HG02763 (cell line): ENCODE measurements at regions not wholly inside any gene's neighbourhood (a gene's known extent, or its start where the extent isn't known, plus 50 kb on each side); places are given as distances from the start of the nearest gene placed in this dataset.
"Not testable (repeated sequence)": the region's sequence is repeated elsewhere in the genome, so short reads cannot be mapped to it uniquely, and the experiment has no call there.

Source experiments
- ATAC-seq: cut with Tn5 transposase; IDR thresholded peaks from one replicate; pipeline ENCODE4 v1.9.1; 2021; ENCODE audit warnings: mild to moderate bottlenecking, moderate library complexity; ENCODE audit not compliant: unreplicated experiment

DNA sequence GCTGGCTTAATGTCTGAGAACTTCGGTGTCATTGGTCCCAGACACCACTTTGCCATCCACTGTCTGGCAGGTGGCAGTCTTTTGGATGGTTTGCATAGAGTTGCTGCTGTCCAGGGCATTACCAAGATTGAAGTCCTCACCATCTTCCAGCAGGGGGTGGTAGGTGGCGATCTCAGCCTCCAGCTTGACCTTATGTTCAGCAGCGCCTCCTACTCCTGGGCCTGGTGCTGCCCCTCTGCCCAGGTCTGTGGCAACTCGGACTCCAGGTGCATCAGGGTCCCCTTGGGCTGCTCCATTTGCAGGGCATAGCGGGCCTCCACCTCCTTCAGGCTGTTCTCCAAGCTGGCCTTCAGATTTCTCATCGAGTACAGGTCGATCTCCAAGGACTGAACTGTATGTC lies 573.3 kb upstream of the NCAM2 start:
- ATAC-seq = no peak

- ATAC-seq = no peak
These were observed 572.4 kb upstream of the NCAM2 start for GRCh38 chr21:20425856-20426255.

DNA sequence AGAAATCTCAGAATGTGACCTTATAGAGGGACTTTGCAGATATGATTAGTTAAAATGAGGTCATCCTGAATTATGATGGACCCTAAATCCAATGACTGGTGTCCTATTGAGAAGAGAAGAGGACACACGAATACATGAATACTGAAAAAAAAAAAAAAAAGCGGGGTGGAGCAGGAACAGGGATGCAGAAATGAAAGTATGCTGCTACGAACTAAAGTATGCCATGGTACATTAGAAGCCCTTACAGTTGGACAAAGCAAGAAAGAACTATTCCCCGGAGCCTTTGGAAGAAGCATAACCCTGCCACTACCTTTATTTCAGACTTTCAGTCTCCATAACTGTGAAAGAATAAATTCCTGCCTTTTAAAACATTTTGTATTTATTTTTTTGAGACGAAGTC lies 557.9 kb upstream of the NCAM2 start:
- no peak for ATAC-seq

DNA sequence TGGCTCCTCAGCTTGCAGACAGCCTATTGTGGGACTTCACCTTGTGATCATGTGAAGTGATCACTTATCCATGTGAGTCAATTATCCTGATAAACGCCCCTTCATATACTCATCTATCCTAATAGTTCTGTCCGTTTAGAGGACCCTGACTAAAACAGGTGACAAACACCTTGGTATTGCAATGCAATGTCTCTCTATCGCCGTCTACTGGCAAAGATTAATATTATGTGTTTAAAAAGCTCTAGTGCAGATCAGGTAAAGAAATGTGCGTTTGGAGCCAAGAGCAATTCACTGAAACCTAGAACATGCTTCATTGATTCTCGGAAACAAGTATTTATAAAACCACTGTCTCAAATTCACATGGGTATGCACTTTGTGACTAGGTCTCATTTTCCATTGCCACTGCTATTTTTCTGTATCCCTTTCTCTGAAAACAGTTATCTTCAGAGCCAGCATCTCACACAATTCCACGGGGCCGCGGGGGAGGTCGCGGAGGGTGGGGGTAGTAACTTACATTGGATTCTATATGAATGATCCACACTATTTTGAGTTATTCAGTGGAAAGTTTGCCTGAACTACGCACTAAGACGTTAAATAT lies 554.6 kb upstream of the NCAM2 start:
- no peak for ATAC-seq

DNA sequence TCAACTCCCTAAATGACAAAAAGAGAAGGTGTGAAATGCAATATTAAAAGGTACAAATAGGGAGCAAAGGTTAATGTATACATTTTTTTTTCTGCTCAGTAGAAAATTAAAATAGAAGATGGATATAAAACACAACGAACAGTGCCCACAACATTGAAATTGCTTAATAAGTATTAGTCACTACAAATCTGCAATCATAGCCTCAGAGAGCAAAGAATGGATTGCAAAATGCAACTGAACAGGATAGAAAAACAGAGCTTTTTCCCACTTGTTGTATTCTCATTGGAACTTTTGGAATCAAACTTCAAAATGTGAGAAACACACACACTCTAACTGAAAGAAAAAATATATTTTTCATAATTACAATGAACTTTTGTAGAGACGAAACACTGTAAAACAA lies 552.2 kb upstream of the NCAM2 start:
- ATAC-seq = no peak

DNA sequence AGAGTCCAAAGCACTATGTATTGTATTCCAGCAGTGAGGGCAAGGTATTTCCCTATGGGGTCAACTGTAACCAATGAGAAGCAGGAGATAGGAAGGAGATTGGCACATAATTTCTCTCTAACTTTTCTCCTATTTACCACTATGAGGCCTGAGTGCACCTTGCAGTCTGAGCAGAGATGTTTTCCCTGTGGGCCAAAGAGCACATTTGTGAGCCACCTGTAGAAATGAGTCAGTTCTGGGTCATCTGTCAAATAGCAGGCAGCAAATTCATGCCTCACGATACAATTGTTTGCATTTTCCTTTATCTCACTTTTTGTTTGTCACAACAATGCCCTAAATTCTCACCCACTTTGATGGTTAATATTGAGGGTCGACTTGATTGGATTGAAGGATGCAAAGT lies 547.2 kb upstream of the NCAM2 start:
- ATAC-seq = no peak

- ATAC-seq = no peak
These were observed 545.3 kb upstream of the NCAM2 start for GRCh38 chr21:20452935-20453334.

DNA sequence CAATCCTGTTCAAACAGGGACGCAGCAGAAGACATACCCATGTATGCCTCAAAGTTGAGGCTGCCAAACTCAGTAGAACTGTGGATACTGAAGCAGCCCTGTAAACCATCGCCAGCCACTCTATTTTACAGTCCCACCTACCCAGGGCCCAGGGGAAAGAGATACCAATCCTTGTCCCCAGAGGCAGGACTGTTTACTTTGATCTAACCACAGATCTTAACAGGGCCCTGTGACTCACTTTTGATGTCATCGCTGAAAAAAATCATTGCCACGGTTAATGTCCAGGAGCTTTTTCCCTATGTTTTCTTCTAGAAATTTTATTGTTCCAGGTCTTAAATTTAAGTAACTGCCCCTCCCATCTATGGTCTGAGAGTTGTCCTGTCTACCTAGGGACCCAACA lies 538.4 kb upstream of the NCAM2 start:
- no peak for ATAC-seq

GRCh38 chr21:20463362-20463761 lies 534.8 kb upstream of the NCAM2 start:
- ATAC-seq = no peak

GRCh38 chr21:20469361-20469760 lies 528.8 kb upstream of the NCAM2 start:
- ATAC-seq = no peak

DNA sequence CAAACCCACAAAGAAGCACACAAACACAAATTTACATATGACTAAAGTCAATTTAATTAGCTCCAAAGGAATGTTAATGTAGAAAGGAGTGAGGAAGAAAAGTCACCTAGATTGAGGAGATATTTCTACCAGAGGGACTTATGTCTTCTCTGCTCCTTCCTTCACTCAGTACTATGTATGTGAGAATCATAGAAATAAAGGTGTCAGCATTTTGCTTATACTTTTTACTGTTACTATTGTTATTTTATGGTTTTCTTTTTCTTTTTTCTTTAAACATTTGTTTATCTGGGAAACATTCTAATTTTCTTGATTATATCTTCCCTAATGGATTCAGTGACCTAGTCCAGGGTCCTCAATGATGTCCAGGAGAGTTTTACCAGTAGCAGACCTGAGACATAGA lies 511.9 kb upstream of the NCAM2 start:
- no peak for ATAC-seq

GRCh38 chr21:20502915-20503314 lies 495.3 kb upstream of the NCAM2 start:
- not testable (repeated sequence) for ATAC-seq

- ATAC-seq = no peak
These were observed 490.4 kb upstream of the NCAM2 start for GRCh38 chr21:20507783-20508182.

GRCh38 chr21:20511216-20511880 lies 486.9 kb upstream of the NCAM2 start:
- no peak for ATAC-seq

DNA sequence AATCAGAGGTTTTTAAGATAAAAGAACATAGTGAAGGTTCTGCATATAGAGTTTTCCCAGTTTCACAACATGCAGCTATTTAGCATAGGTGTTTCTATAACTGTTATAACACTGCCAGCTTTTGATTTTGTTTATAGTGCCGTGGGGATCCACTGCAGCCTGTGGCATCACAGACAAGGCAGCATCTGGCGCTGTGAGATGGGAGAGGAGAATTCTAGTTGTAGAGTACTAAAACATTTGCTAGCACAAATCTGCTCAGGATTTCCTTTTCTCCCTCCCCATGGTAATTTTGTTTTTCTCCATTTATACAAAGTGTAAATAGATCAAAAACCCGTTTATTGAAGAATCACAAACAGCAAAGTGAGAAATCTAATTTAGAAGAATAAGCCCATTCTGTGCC lies 482.8 kb upstream of the NCAM2 start:
- ATAC-seq = no peak

DNA sequence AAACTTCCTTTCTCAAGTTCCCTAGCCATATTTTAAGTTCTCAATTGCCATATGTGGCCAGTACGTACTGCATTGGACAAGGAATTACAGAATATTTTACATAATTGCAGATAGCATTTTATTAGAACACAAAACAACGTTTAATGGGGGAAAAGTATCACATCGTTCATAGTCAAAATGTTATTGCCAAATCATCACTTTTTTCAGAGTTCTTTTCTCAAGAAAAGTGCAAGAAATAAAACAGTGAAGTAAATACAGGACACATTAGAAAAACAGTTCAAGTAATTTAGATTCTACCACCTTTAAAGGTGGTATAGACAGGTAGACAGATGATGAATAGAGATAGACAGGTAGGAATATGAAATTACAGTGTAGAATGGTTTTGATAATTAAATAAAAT lies 479.1 kb upstream of the NCAM2 start:
- no peak for ATAC-seq

GRCh38 chr21:20522611-20523010 lies 475.6 kb upstream of the NCAM2 start:
- ATAC-seq = no peak

GRCh38 chr21:20523191-20523590 lies 475.0 kb upstream of the NCAM2 start:
- no peak for ATAC-seq

- no peak for ATAC-seq
These were observed 470.3 kb upstream of the NCAM2 start for GRCh38 chr21:20527731-20528460.

- ATAC-seq = no peak
These were observed 461.1 kb upstream of the NCAM2 start for GRCh38 chr21:20537130-20537529.

DNA sequence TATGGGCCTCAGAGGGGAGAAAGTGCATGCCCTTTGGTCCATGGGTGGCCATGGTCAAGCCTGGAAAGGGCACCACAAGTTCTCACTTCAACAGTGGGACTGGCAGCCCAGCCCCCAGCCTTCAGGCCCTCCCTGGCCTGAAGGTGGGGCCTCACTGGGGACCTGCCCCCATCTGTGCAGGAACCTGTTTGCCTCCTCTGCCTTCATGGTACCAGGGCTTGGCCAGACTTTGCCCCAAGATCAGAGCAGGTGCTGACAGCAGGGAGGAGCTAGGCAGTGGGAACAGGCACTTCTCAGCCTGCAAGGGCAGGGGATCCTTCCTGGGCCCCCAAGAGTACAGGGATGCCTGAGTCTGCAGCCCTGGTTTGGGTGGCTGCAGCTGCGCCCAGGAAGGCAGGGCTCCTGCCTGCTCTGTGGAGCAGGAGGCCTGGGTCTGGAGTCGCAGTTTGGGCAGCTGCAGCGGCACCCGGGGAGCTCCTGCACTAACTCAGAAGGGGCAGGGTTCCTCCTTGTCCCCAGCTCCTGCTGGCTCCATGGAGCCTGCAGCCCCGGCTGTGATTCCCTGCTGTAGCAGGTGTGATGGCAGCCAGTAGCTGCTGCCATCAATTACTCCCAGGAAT lies 460.1 kb upstream of the NCAM2 start:
- ATAC-seq = no peak

GRCh38 chr21:20545454-20545853 lies 452.8 kb upstream of the NCAM2 start:
- no peak for ATAC-seq
